Skeletal muscle satellite cell (primary cell): ENCODE measurements at regions not wholly inside any gene's neighbourhood (a gene's known extent, or its start where the extent isn't known, plus 50 kb on each side); places are given as distances from the start of the nearest gene placed in this dataset.

Experiments used
- H3K27me3 ChIP-seq: 2 replicates; pipeline ENCODE4 v1.7.0; 2013; ENCODE audit warnings: low read length; ENCODE audit not compliant: control insufficient read depth, insufficient read depth
- H3K36me3 ChIP-seq: 2 replicates; pipeline ENCODE4 v1.7.0; 2013; ENCODE audit warnings: mild to moderate bottlenecking, control low read depth, low read length; ENCODE audit not compliant: insufficient read depth
- H3K4me1 ChIP-seq: 2 replicates; pipeline ENCODE4 v1.7.0; 2013; ENCODE audit warnings: low read length; ENCODE audit not compliant: control insufficient read depth, insufficient read depth
- H3K4me2 ChIP-seq: 2 replicates; pipeline ENCODE4 v1.7.0; 2013; ENCODE audit warnings: mild to moderate bottlenecking, low read length
- H3K4me3 ChIP-seq: 2 replicates; pipeline ENCODE4 v1.7.0; 2013; ENCODE audit warnings: low read length
- H3K9ac ChIP-seq: 2 replicates; pipeline ENCODE4 v1.7.0; 2013; ENCODE audit warnings: mild to moderate bottlenecking, low read depth, low read length, moderate library complexity
- H3K9me3 ChIP-seq: replicated peaks from 2 replicates; pipeline ENCODE4 v1.7.0; 2013; ENCODE audit warnings: mild to moderate bottlenecking, control low read depth, low read length

DNA sequence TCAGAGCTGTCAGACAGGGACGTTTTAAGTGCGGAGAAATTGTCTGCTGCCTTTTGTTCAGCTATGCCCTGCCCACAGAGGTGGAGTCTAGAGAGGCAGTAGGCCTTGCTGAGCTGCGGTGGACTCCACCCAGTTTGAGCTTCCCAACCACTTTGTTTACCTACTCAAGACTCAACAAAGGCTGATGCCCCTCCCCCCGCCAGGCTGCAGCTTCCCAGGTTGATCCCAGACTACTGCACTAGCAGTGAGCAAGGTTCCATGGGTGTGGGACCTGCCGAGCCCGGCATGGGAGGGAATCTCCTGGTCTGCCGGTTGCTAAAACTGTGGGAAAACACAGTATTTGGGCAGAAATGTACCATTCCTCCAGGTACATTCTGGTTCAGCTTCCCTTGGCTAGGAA, 282.1 kb downstream of the VGLL3 start:
- no peaks in the 10 kb centered on the region for H3K36me3 ChIP-seq
- no peaks in the 10 kb centered on the region for H3K4me1 ChIP-seq
- H3K9ac ChIP-seq = no peak overlapping the region
- no peak overlapping the region for H3K4me3 ChIP-seq
- H3K4me2 ChIP-seq = no peak overlapping the region
- H3K9me3 ChIP-seq = no peaks in the 10 kb centered on the region
- H3K27me3 ChIP-seq = no peaks in the 10 kb centered on the region

DNA sequence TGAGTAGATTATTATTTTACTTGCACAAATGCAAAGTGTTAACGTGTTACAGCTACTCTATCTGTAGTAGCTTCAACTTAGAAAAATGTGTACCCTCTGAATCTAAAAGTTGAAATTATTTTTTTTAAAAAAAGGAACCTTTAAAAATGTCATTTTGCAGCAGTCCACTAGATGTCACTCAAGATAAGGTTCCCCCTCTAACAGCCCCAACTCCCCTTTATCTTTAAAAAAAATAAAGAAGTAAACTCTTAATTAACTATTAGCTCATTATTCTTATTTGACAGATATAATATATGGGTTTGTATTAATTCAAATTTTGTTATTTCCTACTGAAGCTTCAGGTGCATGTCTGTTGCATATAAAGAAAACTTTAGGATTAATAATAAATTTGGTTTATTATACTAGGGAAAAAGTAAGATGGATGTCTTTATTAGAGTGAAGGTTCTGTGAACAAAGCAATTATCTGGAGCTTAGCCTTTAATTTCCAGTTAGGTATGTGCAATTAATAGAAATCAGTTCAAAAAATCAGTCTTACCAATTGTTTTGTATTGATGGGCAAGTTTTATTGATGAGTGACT, 288.5 kb downstream of the VGLL3 start:
- Histone ChIP-seq H3K4me2 (no peak overlapping the region), H3K36me3 (no peaks in the 10 kb centered on the region), H3K4me1 (no peaks in the 10 kb centered on the region), H3K9me3 (no peaks in the 10 kb centered on the region), H3K4me3 (no peak overlapping the region), H3K27me3 (peaks cover 4% of the 10 kb centered on the region), H3K9ac (no peak overlapping the region)

DNA sequence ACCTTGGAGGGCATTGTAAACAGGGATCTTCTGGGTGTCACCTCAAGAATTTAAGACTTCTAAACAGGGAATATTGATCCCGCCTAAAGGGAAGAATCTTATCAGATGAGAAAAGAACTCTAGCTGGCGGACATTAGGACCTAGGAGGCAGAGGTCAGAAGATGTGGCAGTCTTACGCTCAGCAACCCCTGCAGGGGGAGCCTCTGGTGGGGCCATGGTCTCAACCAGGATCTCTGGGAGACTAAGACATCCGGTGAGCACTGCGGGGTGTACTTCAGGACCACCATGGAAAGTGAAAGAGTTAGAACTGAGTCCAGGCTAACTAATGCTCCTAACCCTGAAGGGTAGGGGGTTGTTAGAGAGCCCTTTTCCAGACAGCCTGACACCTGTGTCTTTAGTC, 295.2 kb downstream of the VGLL3 start:
- Histone ChIP-seq H3K4me3 (no peak overlapping the region), H3K9me3 (no peaks in the 10 kb centered on the region), H3K9ac (no peak overlapping the region), H3K4me2 (no peak overlapping the region), H3K27me3 (peaks cover 4% of the 10 kb centered on the region), H3K4me1 (no peaks in the 10 kb centered on the region), H3K36me3 (no peaks in the 10 kb centered on the region)

DNA sequence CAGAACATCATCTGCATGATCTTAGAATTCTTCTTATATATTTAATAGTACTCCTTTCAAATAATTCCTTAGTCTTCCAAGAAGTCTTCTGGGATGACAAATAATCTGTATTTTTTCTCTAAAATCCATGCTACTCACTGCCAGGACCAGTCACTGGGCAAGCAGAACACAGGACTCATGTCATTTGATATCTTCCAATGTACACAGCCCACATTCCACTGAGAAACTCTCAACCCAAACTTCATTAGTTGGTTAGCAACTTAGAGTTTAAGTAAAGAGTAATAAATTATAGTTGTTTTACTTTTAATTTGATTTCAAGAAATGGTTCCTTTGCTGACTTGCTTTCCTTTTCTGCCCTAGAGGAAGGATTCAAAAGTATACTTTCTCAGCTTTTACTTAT, 317.0 kb downstream of the VGLL3 start:
- Histone ChIP-seq H3K9me3 (no peaks in the 10 kb centered on the region), H3K4me3 (no peak overlapping the region), H3K27me3 (no peaks in the 10 kb centered on the region), H3K4me1 (no peaks in the 10 kb centered on the region), H3K36me3 (no peaks in the 10 kb centered on the region), H3K9ac (no peak overlapping the region), H3K4me2 (no peak overlapping the region)

DNA sequence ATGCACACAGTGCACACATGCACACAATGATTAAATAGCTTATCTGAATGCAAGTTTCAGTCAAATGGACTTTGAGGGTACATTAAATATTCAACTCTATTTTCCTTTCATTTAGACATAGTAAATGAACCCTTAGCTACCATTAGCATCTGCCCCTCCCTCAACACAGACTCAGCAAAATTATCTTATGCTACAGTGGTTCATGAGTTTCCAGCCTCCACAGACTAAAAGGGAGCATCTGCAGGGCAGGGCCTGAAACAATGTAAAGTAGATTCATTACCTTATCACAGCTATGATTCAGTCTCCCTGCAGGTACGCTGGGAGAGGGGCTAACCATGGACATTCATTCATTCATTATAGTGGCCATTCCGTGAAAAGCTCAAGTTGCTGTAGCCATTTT, 329.1 kb downstream of the VGLL3 start:
- no peak overlapping the region for H3K4me2 ChIP-seq
- H3K27me3 ChIP-seq = peaks cover 3% of the 10 kb centered on the region
- no peaks in the 10 kb centered on the region for H3K36me3 ChIP-seq
- no peaks in the 10 kb centered on the region for H3K9me3 ChIP-seq
- no peak overlapping the region for H3K9ac ChIP-seq
- H3K4me1 ChIP-seq = no peaks in the 10 kb centered on the region
- H3K4me3 ChIP-seq = no peak overlapping the region

DNA sequence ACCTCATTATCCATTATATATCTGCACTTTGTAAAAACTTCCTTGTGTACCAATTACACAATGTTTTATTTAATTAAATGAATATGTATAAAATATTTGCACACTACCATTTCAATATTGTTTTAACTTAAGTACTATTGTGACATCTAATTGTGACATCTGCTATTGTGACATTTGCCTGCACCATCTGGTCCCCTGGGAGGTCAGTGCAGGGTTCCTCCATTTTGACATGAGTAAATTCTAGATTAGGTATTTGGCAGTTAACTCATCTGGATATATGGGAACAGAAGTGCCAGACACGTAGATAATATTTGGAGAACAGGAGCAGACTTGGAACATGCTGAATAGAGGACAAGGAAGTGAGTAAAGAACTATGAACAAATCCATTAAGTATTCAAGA, 332.1 kb downstream of the VGLL3 start:
- Histone ChIP-seq H3K4me1 (no peaks in the 10 kb centered on the region), H3K9ac (no peak overlapping the region), H3K4me3 (no peak overlapping the region), H3K27me3 (peaks cover 3% of the 10 kb centered on the region), H3K4me2 (no peak overlapping the region), H3K9me3 (no peaks in the 10 kb centered on the region), H3K36me3 (no peaks in the 10 kb centered on the region)

DNA sequence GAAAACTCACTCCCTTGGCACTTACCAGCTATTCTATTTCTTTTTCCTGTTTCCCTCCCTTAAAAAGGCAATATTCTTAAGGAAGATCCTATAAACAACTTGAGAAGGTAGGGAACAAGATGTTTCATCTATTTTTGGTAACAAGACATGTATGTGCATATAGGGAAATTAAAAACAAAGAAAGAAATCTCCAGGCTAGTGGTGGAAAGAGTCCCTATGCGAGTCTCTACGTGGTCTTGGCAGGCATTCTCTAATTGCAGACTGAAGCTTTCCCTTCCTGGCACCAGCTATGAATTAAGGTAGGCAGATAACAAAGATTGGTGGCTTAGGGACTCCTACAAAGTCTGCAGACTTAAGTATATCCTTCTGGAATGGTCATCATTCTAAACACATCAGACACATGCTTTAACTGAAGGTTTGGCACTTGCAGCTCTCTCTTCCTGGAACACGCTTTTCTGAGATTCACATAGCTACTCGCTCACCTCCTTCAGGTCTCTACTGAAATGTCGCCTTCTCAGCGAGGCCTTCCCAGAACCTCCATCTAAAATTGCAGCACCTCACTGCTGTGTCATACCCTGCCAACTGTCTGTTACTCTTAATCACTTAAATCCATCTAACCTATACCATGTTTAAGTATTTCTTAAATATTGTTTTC, 336.0 kb downstream of the VGLL3 start:
- no peak overlapping the region for H3K4me2 ChIP-seq
- no peaks in the 10 kb centered on the region for H3K36me3 ChIP-seq
- H3K4me3 ChIP-seq = no peak overlapping the region
- H3K27me3 ChIP-seq = peaks cover 10% of the 10 kb centered on the region
- H3K9me3 ChIP-seq = no peaks in the 10 kb centered on the region
- no peak overlapping the region for H3K9ac ChIP-seq
- no peaks in the 10 kb centered on the region for H3K4me1 ChIP-seq

DNA sequence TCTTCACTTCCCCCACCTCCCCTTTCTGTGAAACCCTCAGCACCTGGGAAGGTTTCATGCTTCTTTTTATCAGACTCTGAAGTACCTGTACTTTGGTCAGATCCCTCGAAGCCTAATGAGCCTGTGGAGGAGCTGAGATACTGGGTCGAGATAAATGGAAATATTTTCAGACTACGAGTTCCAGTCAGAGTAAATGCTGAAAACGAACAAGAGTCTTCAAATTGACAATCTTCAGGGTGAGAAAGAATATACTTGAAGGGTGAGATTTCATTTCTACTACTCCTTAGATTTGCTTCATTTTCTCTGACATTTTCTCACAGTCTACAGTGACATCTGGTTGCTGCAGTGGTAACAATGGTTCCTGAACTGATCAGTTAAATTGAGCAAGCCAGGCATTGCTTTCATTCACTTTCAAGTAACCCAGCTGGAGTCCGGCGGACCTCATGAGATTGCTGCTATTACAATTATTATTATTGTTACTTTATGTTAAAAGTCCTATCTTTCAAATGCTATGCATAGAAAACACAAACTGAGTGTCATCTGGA, 337.2 kb downstream of the VGLL3 start:
- no peak overlapping the region for H3K9ac ChIP-seq
- no peak overlapping the region for H3K4me3 ChIP-seq
- no peaks in the 10 kb centered on the region for H3K36me3 ChIP-seq
- H3K4me1 ChIP-seq = no peaks in the 10 kb centered on the region
- H3K27me3 ChIP-seq = peaks cover 10% of the 10 kb centered on the region
- H3K9me3 ChIP-seq = no peaks in the 10 kb centered on the region
- no peak overlapping the region for H3K4me2 ChIP-seq

DNA sequence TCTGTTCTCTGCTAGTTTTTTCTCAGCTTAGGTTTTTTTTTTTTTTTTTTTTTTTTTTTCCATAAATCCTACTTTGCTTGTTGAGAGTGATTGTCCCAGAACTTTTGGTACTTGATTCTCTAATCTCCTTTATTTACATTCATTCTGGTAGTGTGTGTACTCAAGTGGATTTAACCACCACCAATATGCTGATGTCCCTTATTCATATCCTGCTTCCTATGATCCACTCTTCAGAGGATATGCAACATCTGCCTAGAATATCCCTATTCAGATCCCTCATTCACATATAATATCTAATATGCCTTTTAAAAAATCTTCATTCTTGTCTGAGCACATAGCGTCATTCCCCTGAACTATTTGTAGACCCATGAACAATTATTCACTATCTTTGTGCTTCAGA, 342.9 kb downstream of the VGLL3 start:
- H3K4me3 ChIP-seq = no peak overlapping the region
- no peak overlapping the region for H3K4me2 ChIP-seq
- H3K9me3 ChIP-seq = no peaks in the 10 kb centered on the region
- H3K36me3 ChIP-seq = no peaks in the 10 kb centered on the region
- no peak overlapping the region for H3K9ac ChIP-seq
- no peaks in the 10 kb centered on the region for H3K4me1 ChIP-seq
- H3K27me3 ChIP-seq = peaks cover 14% of the 10 kb centered on the region

DNA sequence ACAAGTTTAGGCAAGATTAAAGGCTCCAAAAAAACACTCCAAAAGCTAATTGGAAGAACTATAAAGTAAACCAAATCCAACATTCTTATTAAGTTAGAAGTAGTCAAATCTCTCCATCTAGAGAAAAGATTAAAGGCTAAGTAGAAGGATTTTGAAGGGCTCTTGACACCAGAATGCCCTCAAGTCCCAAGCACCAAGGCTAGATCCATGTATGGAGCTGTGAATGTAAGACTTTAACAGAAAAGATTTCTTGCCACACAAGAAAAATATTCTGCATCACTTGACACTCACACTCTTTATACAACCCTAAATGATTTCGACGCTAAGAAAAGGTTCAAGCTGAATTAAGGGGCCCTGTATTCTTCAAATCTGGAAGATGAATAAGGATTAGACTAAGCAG, 345.2 kb downstream of the VGLL3 start:
- Histone ChIP-seq H3K4me2 (no peak overlapping the region), H3K36me3 (no peaks in the 10 kb centered on the region), H3K9ac (no peak overlapping the region), H3K9me3 (no peaks in the 10 kb centered on the region), H3K4me1 (no peaks in the 10 kb centered on the region), H3K4me3 (no peak overlapping the region), H3K27me3 (peaks cover 7% of the 10 kb centered on the region)

DNA sequence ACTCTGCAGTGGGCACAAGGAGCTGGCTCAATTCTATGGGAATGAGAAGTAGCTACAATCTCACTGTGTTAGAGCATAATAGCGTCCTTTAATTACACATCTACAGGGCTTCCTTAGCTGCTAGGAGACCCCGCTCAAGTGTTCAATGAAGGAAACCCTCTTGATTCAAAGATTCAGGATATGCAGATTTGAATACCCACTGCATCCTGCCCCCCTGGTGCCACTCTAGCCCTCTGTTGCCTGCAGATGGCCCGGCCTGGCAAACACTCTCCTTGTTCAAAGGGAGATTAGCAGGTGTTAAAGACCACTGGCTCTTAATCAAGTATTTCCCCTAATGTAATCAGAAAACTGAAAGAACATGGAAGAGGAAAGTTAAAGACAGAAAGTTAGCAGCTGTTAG, 356.6 kb downstream of the VGLL3 start:
- no peaks in the 10 kb centered on the region for H3K27me3 ChIP-seq
- H3K4me1 ChIP-seq = no peaks in the 10 kb centered on the region
- no peaks in the 10 kb centered on the region for H3K9me3 ChIP-seq
- H3K4me3 ChIP-seq = no peak overlapping the region
- H3K36me3 ChIP-seq = no peaks in the 10 kb centered on the region
- H3K9ac ChIP-seq = no peak overlapping the region
- no peak overlapping the region for H3K4me2 ChIP-seq

DNA sequence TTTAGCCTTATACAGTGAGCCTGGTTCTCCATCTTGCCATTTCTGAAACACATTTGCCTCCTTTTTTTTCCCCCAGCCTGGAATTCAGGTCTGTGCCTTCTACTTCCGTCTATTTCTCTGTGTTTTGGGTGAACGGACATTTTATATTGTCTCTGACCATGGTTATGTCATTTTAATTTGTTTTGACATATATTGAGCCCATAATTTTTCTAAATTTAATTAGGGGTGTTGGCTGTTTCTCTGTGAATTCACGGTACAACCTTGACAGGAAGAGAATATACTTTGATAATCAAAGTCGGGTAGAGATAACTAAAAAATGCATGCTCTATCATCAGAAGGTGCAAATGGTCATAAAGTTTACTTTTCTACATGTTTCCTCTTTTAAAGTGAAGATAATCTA, 361.4 kb downstream of the VGLL3 start:
- Histone ChIP-seq H3K4me1 (no peaks in the 10 kb centered on the region), H3K4me3 (no peak overlapping the region), H3K4me2 (no peak overlapping the region), H3K9ac (no peak overlapping the region), H3K9me3 (no peaks in the 10 kb centered on the region), H3K36me3 (no peaks in the 10 kb centered on the region), H3K27me3 (no peaks in the 10 kb centered on the region)
